ENCODE measurements at regions not wholly inside any gene's neighbourhood (a gene's known extent, or its start where the extent isn't known, plus 50 kb on each side); places are given as distances from the start of the nearest gene placed in this dataset.
"Not testable (repeated sequence)": the region's sequence is repeated elsewhere in the genome, so short reads cannot be mapped to it uniquely, and the experiment has no call there.

- no peak overlapping the region for H3K27ac Mint-ChIP-seq
- H3K27me3 Mint-ChIP-seq: no peaks in the 10 kb centered on the region
- peaks cover 6% of the 10 kb centered on the region for H3K9me3 Mint-ChIP-seq
- H3K27ac ChIP-seq (ENCODE audit: low read depth in 1 of 2, low read length in 2 of 2): no peak overlapping the region
- no peak overlapping the region for H3K4me3 ChIP-seq (ENCODE audit: low read length)
- H3K4me1 ChIP-seq (ENCODE audit: insufficient read depth, low read length): no peaks in the 10 kb centered on the region
- POLR2A ChIA-PET: no interaction called here
- TF ChIP-seq, protein P1, sequence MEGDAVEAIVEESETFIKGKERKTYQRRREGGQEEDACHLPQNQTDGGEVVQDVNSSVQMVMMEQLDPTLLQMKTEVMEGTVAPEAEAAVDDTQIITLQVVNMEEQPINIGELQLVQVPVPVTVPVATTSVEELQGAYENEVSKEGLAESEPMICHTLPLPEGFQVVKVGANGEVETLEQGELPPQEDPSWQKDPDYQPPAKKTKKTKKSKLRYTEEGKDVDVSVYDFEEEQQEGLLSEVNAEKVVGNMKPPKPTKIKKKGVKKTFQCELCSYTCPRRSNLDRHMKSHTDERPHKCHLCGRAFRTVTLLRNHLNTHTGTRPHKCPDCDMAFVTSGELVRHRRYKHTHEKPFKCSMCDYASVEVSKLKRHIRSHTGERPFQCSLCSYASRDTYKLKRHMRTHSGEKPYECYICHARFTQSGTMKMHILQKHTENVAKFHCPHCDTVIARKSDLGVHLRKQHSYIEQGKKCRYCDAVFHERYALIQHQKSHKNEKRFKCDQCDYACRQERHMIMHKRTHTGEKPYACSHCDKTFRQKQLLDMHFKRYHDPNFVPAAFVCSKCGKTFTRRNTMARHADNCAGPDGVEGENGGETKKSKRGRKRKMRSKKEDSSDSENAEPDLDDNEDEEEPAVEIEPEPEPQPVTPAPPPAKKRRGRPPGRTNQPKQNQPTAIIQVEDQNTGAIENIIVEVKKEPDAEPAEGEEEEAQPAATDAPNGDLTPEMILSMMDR (IDR thresholded peaks at IDR 0.05): no peak
- intact Hi-C loops (cut with DNase I, micrococcal nuclease): no loop called here
- H3K4me1 Mint-ChIP-seq (ENCODE audit: low read depth): no peaks in the 10 kb centered on the region
- H3K9me3 ChIP-seq (ENCODE audit: control insufficient read depth in 1 of 2, insufficient read depth in 1 of 2, low read length in 2 of 2): peaks cover 0 to 9% of the 10 kb centered on the region in 2 experiments
- DNase-seq (no peak), ATAC-seq (ENCODE audit: poor library complexity) (no peak)
- no peaks in the 10 kb centered on the region for H3K36me3 Mint-ChIP-seq (ENCODE audit: low read depth)
- CTCF ChIA-PET: no interaction called here
- H3K36me3 ChIP-seq (ENCODE audit: insufficient read depth, low read length): no peaks in the 10 kb centered on the region
- no peak overlapping the region for H3K4me3 Mint-ChIP-seq
- no peaks in the 10 kb centered on the region for H3K27me3 ChIP-seq (ENCODE audit: control insufficient read depth in 1 of 2, insufficient read depth in 2 of 2, low read length in 2 of 2)
These were observed 1157.3 kb downstream of the PCDH7 start for GRCh38 chr4:31877429-31877828.

DNA sequence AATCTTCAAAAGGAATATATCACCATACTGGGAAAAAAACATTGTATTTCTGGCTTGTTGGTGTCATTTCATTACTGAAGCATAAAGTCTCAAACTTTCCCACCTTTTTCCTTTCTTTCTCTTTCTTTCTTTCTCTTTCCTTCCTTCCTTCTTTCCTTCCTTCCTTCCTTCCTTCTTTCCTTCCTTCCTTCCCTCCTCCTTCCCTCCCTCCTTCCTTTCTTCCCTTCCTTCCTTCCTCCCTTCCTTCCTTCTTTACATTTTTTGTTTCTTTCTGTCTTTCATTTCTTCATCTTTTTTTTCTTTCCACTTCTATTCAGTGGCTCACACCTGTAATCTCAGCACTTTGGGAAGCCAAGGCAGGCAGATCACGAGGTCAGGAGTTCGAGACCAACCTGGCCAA is 1160.7 kb downstream of the PCDH7 start:
- POLR2A ChIA-PET; H3K27ac ChIP-seq (ENCODE audit: low read depth in 1 of 2, low read length in 2 of 2); H3K9me3 Mint-ChIP-seq; H3K27me3 Mint-ChIP-seq; H3K27me3 ChIP-seq (ENCODE audit: control insufficient read depth in 1 of 2, insufficient read depth in 2 of 2, low read length in 2 of 2); H3K4me3 ChIP-seq (ENCODE audit: low read length); H3K9me3 ChIP-seq (ENCODE audit: control insufficient read depth in 1 of 2, insufficient read depth in 1 of 2, low read length in 2 of 2); H3K4me1 ChIP-seq (ENCODE audit: insufficient read depth, low read length); H3K27ac Mint-ChIP-seq; H3K4me3 Mint-ChIP-seq; intact Hi-C loops (cut with DNase I, micrococcal nuclease); H3K36me3 Mint-ChIP-seq (ENCODE audit: low read depth); DNase-seq; CTCF ChIA-PET; H3K4me1 Mint-ChIP-seq (ENCODE audit: low read depth); ATAC-seq (ENCODE audit: poor library complexity); H3K36me3 ChIP-seq (ENCODE audit: insufficient read depth, low read length): not testable (repeated sequence)

GRCh38 chr4:31896349-31896748 is 1176.2 kb downstream of the PCDH7 start:
- intact Hi-C loops (cut with DNase I, micrococcal nuclease): no loop called here
- Mint-ChIP-seq H3K4me1 (ENCODE audit: low read depth) (no peaks in the 10 kb centered on the region), H3K4me3 (no peak overlapping the region), H3K27ac (no peak overlapping the region), H3K9me3 (peaks cover 5% of the 10 kb centered on the region), H3K27me3 (no peaks in the 10 kb centered on the region), H3K36me3 (ENCODE audit: low read depth) (no peaks in the 10 kb centered on the region)
- ChIA-PET CTCF (no interaction called here), POLR2A (no interaction called here)
- no peak overlapping the region for H3K27ac ChIP-seq (ENCODE audit: low read depth in 1 of 2, low read length in 2 of 2)
- H3K4me3 ChIP-seq (ENCODE audit: low read length): no peak overlapping the region
- DNase-seq (no peak), ATAC-seq (ENCODE audit: poor library complexity) (no peak)
- no peaks in the 10 kb centered on the region for H3K4me1 ChIP-seq (ENCODE audit: insufficient read depth, low read length)
- H3K9me3 ChIP-seq (ENCODE audit: control insufficient read depth in 1 of 2, insufficient read depth in 1 of 2, low read length in 2 of 2): peaks cover 0 to 4% of the 10 kb centered on the region in 2 experiments
- no peaks in the 10 kb centered on the region for H3K27me3 ChIP-seq (ENCODE audit: control insufficient read depth in 1 of 2, insufficient read depth in 2 of 2, low read length in 2 of 2)
- TF ChIP-seq, protein P1 (IDR thresholded peaks at IDR 0.05): no peak
- H3K36me3 ChIP-seq (ENCODE audit: insufficient read depth, low read length): no peaks in the 10 kb centered on the region

GRCh38 chr4:31905363-31905762 is 1185.2 kb downstream of the PCDH7 start:
- TF ChIP-seq, protein P1 (IDR thresholded peaks at IDR 0.05): no peak
- H3K4me3 Mint-ChIP-seq: no peak overlapping the region
- Histone ChIP-seq H3K36me3 (ENCODE audit: insufficient read depth, low read length) (no peaks in the 10 kb centered on the region), H3K27me3 (ENCODE audit: control insufficient read depth in 1 of 2, insufficient read depth in 2 of 2, low read length in 2 of 2) (no peaks in the 10 kb centered on the region), H3K9me3 (ENCODE audit: control insufficient read depth in 1 of 2, insufficient read depth in 1 of 2, low read length in 2 of 2) (peaks cover 0 to 7% of the 10 kb centered on the region in 2 experiments), H3K27ac (ENCODE audit: low read depth in 1 of 2, low read length in 2 of 2) (no peak overlapping the region), H3K4me1 (ENCODE audit: insufficient read depth, low read length) (no peaks in the 10 kb centered on the region), H3K4me3 (ENCODE audit: low read length) (no peak overlapping the region)
- DNase-seq (no peak), ATAC-seq (ENCODE audit: poor library complexity) (no peak)
- no peaks in the 10 kb centered on the region for H3K27me3 Mint-ChIP-seq
- ChIA-PET CTCF (no interaction called here), POLR2A (no interaction called here)
- no peaks in the 10 kb centered on the region for H3K36me3 Mint-ChIP-seq (ENCODE audit: low read depth)
- intact Hi-C loops (cut with DNase I, micrococcal nuclease): no loop called here
- no peaks in the 10 kb centered on the region for H3K4me1 Mint-ChIP-seq (ENCODE audit: low read depth)
- no peak overlapping the region for H3K27ac Mint-ChIP-seq
- H3K9me3 Mint-ChIP-seq: peaks cover 25% of the 10 kb centered on the region
